ENCODE measurements at regions not wholly inside any gene's neighbourhood (a gene's known extent, or its start where the extent isn't known, plus 50 kb on each side); places are given as distances from the start of the nearest gene placed in this dataset.

DNA sequence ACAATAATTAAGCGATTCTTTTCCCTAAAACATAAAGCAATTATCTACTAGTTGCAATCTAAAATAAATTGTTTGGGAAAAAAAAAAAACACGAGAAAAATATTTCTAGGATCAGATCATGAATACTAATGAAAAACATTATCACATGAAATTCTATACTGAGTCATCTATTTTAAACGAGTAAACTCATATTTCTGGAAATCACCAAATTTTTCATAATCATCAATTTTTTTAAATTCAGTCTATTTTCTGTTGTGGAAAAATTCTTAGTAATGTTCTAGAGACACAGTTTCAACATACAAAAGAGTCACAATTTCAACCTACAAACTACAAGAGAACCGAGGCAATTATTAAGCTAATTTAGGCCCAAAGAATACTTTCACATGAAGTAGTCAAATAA, 245.6 kb upstream of the SOX5 start:
- TF ChIP-seq, protein P1, sequence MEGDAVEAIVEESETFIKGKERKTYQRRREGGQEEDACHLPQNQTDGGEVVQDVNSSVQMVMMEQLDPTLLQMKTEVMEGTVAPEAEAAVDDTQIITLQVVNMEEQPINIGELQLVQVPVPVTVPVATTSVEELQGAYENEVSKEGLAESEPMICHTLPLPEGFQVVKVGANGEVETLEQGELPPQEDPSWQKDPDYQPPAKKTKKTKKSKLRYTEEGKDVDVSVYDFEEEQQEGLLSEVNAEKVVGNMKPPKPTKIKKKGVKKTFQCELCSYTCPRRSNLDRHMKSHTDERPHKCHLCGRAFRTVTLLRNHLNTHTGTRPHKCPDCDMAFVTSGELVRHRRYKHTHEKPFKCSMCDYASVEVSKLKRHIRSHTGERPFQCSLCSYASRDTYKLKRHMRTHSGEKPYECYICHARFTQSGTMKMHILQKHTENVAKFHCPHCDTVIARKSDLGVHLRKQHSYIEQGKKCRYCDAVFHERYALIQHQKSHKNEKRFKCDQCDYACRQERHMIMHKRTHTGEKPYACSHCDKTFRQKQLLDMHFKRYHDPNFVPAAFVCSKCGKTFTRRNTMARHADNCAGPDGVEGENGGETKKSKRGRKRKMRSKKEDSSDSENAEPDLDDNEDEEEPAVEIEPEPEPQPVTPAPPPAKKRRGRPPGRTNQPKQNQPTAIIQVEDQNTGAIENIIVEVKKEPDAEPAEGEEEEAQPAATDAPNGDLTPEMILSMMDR (IDR thresholded peaks at IDR 0.05) = no peak
- no peak for TF ChIP-seq POLR2A (IDR thresholded peaks at IDR 0.05)
